HG02759 (cell line): ENCODE measurements at regions not wholly inside any gene's neighbourhood (a gene's known extent, or its start where the extent isn't known, plus 50 kb on each side); places are given as distances from the start of the nearest gene placed in this dataset.
"Not testable (repeated sequence)": the region's sequence is repeated elsewhere in the genome, so short reads cannot be mapped to it uniquely, and the experiment has no call there.

Experiments used
- ATAC-seq: cut with Tn5 transposase; IDR thresholded peaks from one replicate; pipeline ENCODE4 v1.9.1; 2021; ENCODE audit warnings: mild to moderate bottlenecking, moderate library complexity; ENCODE audit not compliant: unreplicated experiment

- ATAC-seq: no peak
These were observed 128.5 kb upstream of the ARX start for GRCh38 chrX:25144043-25144940.

- ATAC-seq: no peak
These were observed 127.8 kb upstream of the ARX start for GRCh38 chrX:25143596-25143995.

GRCh38 chrX:25141684-25142083, 125.9 kb upstream of the ARX start:
- ATAC-seq: no peak

- ATAC-seq: no peak
These were observed 115.3 kb upstream of the ARX start for GRCh38 chrX:25131055-25131454.

GRCh38 chrX:25130619-25131018, 114.9 kb upstream of the ARX start:
- no peak for ATAC-seq

- no peak for ATAC-seq
These were observed 109.7 kb upstream of the ARX start for GRCh38 chrX:25125483-25125882.

- no peak for ATAC-seq
These were observed 108.6 kb upstream of the ARX start for GRCh38 chrX:25124391-25124790.

- no peak for ATAC-seq
These were observed 96.4 kb upstream of the ARX start for GRCh38 chrX:25112156-25112555.

GRCh38 chrX:25108481-25108880, 92.7 kb upstream of the ARX start:
- ATAC-seq: no peak

GRCh38 chrX:25105221-25105620, 89.5 kb upstream of the ARX start:
- ATAC-seq: no peak

- no peak for ATAC-seq
These were observed 80.8 kb upstream of the ARX start for GRCh38 chrX:25096522-25097045.

- not testable (repeated sequence) for ATAC-seq
These were observed 75.4 kb upstream of the ARX start for GRCh38 chrX:25091152-25091551.

GRCh38 chrX:25084446-25084845, 68.7 kb upstream of the ARX start:
- no peak for ATAC-seq

GRCh38 chrX:25083661-25084060, 67.9 kb upstream of the ARX start:
- ATAC-seq: no peak

- ATAC-seq: no peak
These were observed 63.3 kb upstream of the ARX start for GRCh38 chrX:25079020-25079419.

GRCh38 chrX:25076941-25077500, 61.3 kb upstream of the ARX start:
- no peak for ATAC-seq

- ATAC-seq: no peak
These were observed 56.5 kb upstream of the ARX start for GRCh38 chrX:25072247-25072646.

- no peak for ATAC-seq
These were observed 54.3 kb upstream of the ARX start for GRCh38 chrX:25070038-25070437.

- no peak for ATAC-seq
These were observed 53.4 kb upstream of the ARX start for GRCh38 chrX:25069209-25069608.

GRCh38 chrX:25068340-25068739, 52.6 kb upstream of the ARX start:
- ATAC-seq: no peak

GRCh38 chrX:25067271-25068172, 51.8 kb upstream of the ARX start:
- ATAC-seq: peak; percentile 62
